MM.1S (cell line): ENCODE measurements at regions not wholly inside any gene's neighbourhood (a gene's known extent, or its start where the extent isn't known, plus 50 kb on each side); places are given as distances from the start of the nearest gene placed in this dataset.
"Not testable (repeated sequence)": the region's sequence is repeated elsewhere in the genome, so short reads cannot be mapped to it uniquely, and the experiment has no call there.

ENCODE experiments used
- DNase-seq: peaks from one replicate; pipeline ENCODE4 v3.0.0-alpha.2; 2015
- H2AFZ ChIP-seq: fragments of 300-600 bp; sonication (generic); 2 replicates; pipeline ENCODE4 v1.6.0; 2016; ENCODE audit warnings: antibody characterized with exemption, low read length
- H3F3A ChIP-seq: fragments of 300-600 bp; sonication (generic); 2 replicates; pipeline ENCODE4 v1.6.1; 2016; ENCODE audit warnings: mild to moderate bottlenecking, antibody characterized with exemption, low read length, moderate library complexity, mixed read lengths; ENCODE audit not compliant: insufficient read depth
- H3K27ac ChIP-seq: fragments of 300-600 bp; sonication (generic); 2 replicates; pipeline ENCODE4 v1.5.1; 2016; ENCODE audit warnings: mild to moderate bottlenecking, low read length
- H3K27me3 ChIP-seq: fragments of 300-600 bp; sonication (generic); replicated peaks from 2 replicates; pipeline ENCODE4 v1.6.0; 2016; ENCODE audit warnings: low read length; ENCODE audit not compliant: insufficient read depth
- H3K36me3 ChIP-seq: fragments of 300-600 bp; sonication (generic); replicated peaks from 2 replicates; pipeline ENCODE4 v1.6.1; 2016; ENCODE audit warnings: mild to moderate bottlenecking, low read length, mixed read lengths; ENCODE audit not compliant: insufficient read depth
- H3K4me1 ChIP-seq: fragments of 300-600 bp; sonication (generic); 2 replicates; pipeline ENCODE4 v1.6.1; 2016; ENCODE audit warnings: low read length, mixed read lengths
- H3K4me2 ChIP-seq: fragments of 300-600 bp; sonication (generic); 2 replicates; pipeline ENCODE4 v1.6.0; 2016; ENCODE audit warnings: low read depth, low read length
- H3K4me3 ChIP-seq: fragments of 300-600 bp; sonication (generic); 2 replicates; pipeline ENCODE4 v1.5.1; 2016; ENCODE audit warnings: low read length, mixed read lengths
- H3K79me2 ChIP-seq: fragments of 300-600 bp; sonication (generic); 2 replicates; pipeline ENCODE4 v1.6.1; 2016; ENCODE audit warnings: mixed run types, low read length, mixed read lengths
- H3K9ac ChIP-seq: fragments of 300-600 bp; sonication (generic); 2 replicates; pipeline ENCODE4 v1.6.1; 2016; ENCODE audit warnings: low read length, mixed read lengths
- H3K9me2 ChIP-seq: fragments of 300-600 bp; sonication (generic); replicated peaks from 2 replicates; pipeline ENCODE4 v1.6.1; 2016; ENCODE audit warnings: mild to moderate bottlenecking, low read length, mixed read lengths; ENCODE audit not compliant: insufficient read depth
- H3K9me3 ChIP-seq: fragments of 300-600 bp; sonication (generic); replicated peaks from 2 replicates; pipeline ENCODE4 v1.6.1; 2016; ENCODE audit warnings: mild to moderate bottlenecking, low read length, mixed read lengths; ENCODE audit not compliant: insufficient read depth
- H4K20me1 ChIP-seq: fragments of 300-600 bp; sonication (generic); 2 replicates; pipeline ENCODE4 v1.6.1; 2016; ENCODE audit warnings: mild to moderate bottlenecking, low read length, moderate library complexity, mixed read lengths; ENCODE audit not compliant: insufficient read depth
- CTCF ChIP-seq: fragments of 300-600 bp; sonication (generic); IDR thresholded peaks from 2 replicates; pipeline ENCODE4 v1.5.1; 2016; ENCODE audit warnings: antibody characterized with exemption, low read length, mixed read lengths
- EZH2 ChIP-seq: fragments of 300-600 bp; sonication (generic); optimal IDR thresholded peaks from 2 replicates; pipeline ENCODE3; 2017; ENCODE audit warnings: low read depth, mild to moderate bottlenecking, antibody characterized with exemption, low read length, mixed read lengths
- EZH2phosphoT487 ChIP-seq: fragments of 300-600 bp; sonication (generic); IDR thresholded peaks from 2 replicates; pipeline ENCODE4 v1.6.1; 2018; ENCODE audit warnings: antibody characterized with exemption, low read length

DNA sequence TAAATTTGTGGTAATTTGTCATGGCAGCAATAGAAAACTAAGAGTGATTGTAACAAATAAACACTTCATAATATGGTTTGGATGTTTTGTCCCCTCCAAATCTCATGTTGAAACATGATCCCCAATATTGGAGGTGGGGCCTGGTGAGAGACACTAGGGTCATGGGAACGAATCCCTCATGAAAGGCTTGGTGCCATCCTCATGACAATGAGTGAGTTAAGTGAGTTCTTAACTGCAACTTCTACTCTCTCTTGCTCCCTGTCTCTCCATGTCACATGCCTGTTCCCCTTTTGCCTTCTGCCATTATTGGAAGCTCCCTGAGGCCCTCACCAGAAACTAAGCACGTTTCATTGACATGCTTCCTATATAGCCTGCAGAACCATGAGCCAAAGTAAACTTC is 1233.2 kb downstream of the OLFM4 start:
- H3K9ac ChIP-seq = no peak overlapping the region
- no peak overlapping the region for H3K27ac ChIP-seq
- H3K36me3 ChIP-seq = no peaks in the 10 kb centered on the region
- no peaks in the 10 kb centered on the region for H4K20me1 ChIP-seq
- H3F3A ChIP-seq = no peaks in the 10 kb centered on the region
- no peak overlapping the region for H3K4me3 ChIP-seq
- TF ChIP-seq CTCF = no peak
- no peak for TF ChIP-seq EZH2phosphoT487
- no peak for TF ChIP-seq EZH2
- no peaks in the 10 kb centered on the region for H3K9me2 ChIP-seq
- H3K27me3 ChIP-seq = no peaks in the 10 kb centered on the region
- H3K4me2 ChIP-seq = no peak overlapping the region
- no peaks in the 10 kb centered on the region for H3K4me1 ChIP-seq
- no peak overlapping the region for H2AFZ ChIP-seq
- DNase-seq = no peak
- no peaks in the 10 kb centered on the region for H3K79me2 ChIP-seq
- H3K9me3 ChIP-seq = no peaks in the 10 kb centered on the region

DNA sequence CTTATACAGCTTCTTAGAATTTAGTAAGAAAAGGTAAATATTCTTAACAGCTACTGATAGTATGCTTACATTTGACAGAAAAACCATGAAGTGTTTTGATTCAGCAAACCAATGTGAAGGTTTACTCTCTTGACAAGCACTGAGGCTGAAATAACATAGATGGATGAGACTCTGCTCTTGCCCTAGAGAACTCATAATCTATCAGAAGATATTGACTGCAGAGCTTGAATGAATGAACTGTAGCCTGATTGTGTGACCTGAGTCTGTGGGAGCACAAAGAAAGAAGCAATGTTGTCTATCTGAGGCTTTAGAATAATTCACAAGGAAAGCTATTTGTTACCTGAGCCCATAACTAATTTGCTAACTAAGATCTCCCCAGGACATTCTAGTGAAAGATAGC is 1235.3 kb downstream of the OLFM4 start:
- Histone ChIP-seq H3K9ac (no peak overlapping the region), H3K9me3 (no peaks in the 10 kb centered on the region), H3K4me3 (no peak overlapping the region), H3K4me2 (no peak overlapping the region), H3K27me3 (no peaks in the 10 kb centered on the region), H3K9me2 (no peaks in the 10 kb centered on the region), H4K20me1 (no peaks in the 10 kb centered on the region), H2AFZ (no peak overlapping the region), H3K4me1 (no peaks in the 10 kb centered on the region), H3K79me2 (no peaks in the 10 kb centered on the region), H3F3A (no peaks in the 10 kb centered on the region), H3K36me3 (no peaks in the 10 kb centered on the region), H3K27ac (no peak overlapping the region)
- no peak for TF ChIP-seq EZH2
- no peak for TF ChIP-seq EZH2phosphoT487
- no peak for TF ChIP-seq CTCF
- no peak for DNase-seq

GRCh38 chr13:54267253-54267668 is 1238.6 kb downstream of the OLFM4 start:
- not testable (repeated sequence) for H3K9ac ChIP-seq, DNase-seq, H3K27me3 ChIP-seq, H3K27ac ChIP-seq, H3K4me2 ChIP-seq, H3K9me2 ChIP-seq, H3K36me3 ChIP-seq, H2AFZ ChIP-seq, H3K9me3 ChIP-seq, H3F3A ChIP-seq, H3K79me2 ChIP-seq, H4K20me1 ChIP-seq, H3K4me1 ChIP-seq, H3K4me3 ChIP-seq

DNA sequence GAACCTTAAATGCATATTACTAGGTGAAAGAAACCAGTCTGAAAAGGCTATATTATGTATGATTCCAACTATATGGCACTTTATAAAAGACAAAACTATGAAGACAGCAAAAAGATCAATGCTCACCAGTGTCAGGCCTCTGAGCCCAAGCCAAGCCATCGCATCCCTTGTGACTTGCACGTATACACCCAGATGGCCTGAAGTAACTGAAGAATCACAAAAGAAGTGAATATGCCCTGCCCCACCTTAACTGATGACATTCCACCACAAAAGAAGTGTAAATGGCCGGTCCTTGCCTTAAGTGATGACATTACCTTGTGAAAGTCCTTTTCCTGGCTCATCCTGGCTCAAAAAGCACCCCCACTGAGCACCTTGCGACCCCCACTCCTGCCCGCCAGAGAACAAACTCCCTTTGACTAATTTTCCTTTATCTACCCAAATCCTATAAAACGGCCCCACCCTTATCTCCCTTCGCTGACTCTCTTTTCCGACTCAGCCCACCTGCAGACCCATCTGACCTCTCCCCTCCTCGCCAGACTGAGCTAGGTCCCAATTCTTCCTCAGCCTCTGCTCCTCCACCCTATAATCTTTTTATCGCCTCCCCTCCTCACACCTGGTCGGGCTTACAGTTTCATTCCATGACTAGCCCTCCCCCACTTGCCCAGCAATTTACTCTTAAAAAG is 1239.5 kb downstream of the OLFM4 start:
- not testable (repeated sequence) for H3K27ac ChIP-seq, H3F3A ChIP-seq, H3K4me2 ChIP-seq, DNase-seq, H3K4me1 ChIP-seq, H3K27me3 ChIP-seq, H2AFZ ChIP-seq, H3K9ac ChIP-seq, H4K20me1 ChIP-seq, H3K79me2 ChIP-seq, H3K9me3 ChIP-seq, H3K36me3 ChIP-seq, H3K9me2 ChIP-seq, H3K4me3 ChIP-seq
